Astrocyte (in vitro differentiated cells and primary cell): ENCODE measurements at regions not wholly inside any gene's neighbourhood (a gene's known extent, or its start where the extent isn't known, plus 50 kb on each side); places are given as distances from the start of the nearest gene placed in this dataset.

Experiments
- CTCF ChIP-seq: IDR thresholded peaks from 2 replicates; pipeline ENCODE4 v1.5.1; 2011; ENCODE audit warnings: low read depth, mild to moderate bottlenecking, inconsistent platforms, low read length, moderate library complexity; ENCODE audit not compliant: insufficient read depth
- EZH2 ChIP-seq: IDR thresholded peaks from 2 replicates; pipeline ENCODE4 v1.6.1; 2012; ENCODE audit warnings: mild to moderate bottlenecking, low read length, inconsistent platforms; ENCODE audit not compliant: insufficient read depth

DNA sequence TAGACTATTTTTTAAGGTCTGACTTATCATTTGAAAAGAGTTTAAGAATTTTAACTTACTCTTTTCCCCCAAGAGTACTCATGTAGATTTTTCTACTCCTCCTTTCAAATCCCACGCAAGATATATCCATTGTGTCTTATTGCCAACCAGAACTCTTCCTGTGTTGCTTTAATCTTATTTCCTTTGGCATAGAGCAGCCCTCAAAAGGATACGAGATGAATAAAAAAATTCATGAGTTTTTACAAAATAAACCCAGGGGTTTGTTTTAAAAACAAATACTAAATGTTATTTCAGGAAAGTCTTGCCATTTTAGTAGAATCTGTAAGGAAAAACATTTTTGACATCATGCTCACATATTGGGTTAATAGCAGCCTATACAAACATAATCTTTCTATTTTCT is 543.2 kb upstream of the CXADR start:
- TF ChIP-seq EZH2 (no peak), CTCF (no peak)
